WTC11 (cell line): ENCODE measurements at regions not wholly inside any gene's neighbourhood (a gene's known extent, or its start where the extent isn't known, plus 50 kb on each side); places are given as distances from the start of the nearest gene placed in this dataset.

Source experiments
- ATAC-seq: fragments of 200-7000 bp; cut with Tn5 transposase; 2 replicates; pipeline ENCODE4 v1.10.0; 2021; ENCODE audit warnings: mild to moderate bottlenecking, moderate library complexity
- CTCF ChIA-PET: fragments of 300-600 bp; sonication (Branson Sonifier 250); formaldehyde crosslinking; loops from one replicate; lab custom pipeline; 2021; ENCODE audit warnings: antibody characterized with exemption; lab: Charles Lee
- POLR2A ChIA-PET: fragments of 350-600 bp; sonication (Branson Sonifier 250); formaldehyde crosslinking; loops from one replicate; lab custom pipeline; 2021; ENCODE audit warnings: antibody characterized with exemption; lab: Charles Lee
- DNase-seq: peaks from one replicate; pipeline ENCODE4 v3.0.0; 2021; ENCODE audit warnings: low spot score
- H3K27ac Mint-ChIP-seq: 2 replicates; pipeline ENCODE4 v1.8.0; 2021; ENCODE audit warnings: mixed read lengths
- H3K27me3 Mint-ChIP-seq: 2 replicates; pipeline ENCODE4 v1.8.0; 2021; ENCODE audit warnings: low read depth, mild to moderate bottlenecking, moderate library complexity, mixed read lengths
- H3K36me3 Mint-ChIP-seq: 2 replicates; pipeline ENCODE4 v1.8.0; 2021; ENCODE audit warnings: mixed read lengths
- H3K4me1 Mint-ChIP-seq: 2 replicates; pipeline ENCODE4 v1.8.0; 2022; ENCODE audit warnings: mixed read lengths
- H3K4me3 Mint-ChIP-seq: 2 replicates; pipeline ENCODE4 v1.8.0; 2021; ENCODE audit warnings: mild to moderate bottlenecking, moderate library complexity, mixed read lengths
- H3K9me3 Mint-ChIP-seq: 2 replicates; pipeline ENCODE4 v1.8.0; 2021; ENCODE audit warnings: mixed read lengths
- AFF4 ChIP-seq: sonication (generic); formaldehyde crosslinking; IDR thresholded peaks from 2 replicates; pipeline ENCODE4 v1.8.1; 2023; ENCODE audit warnings: mild to moderate bottlenecking, missing genetic modification reagents, borderline replicate concordance
- AR ChIP-seq: fragments of 250-450 bp; sonication (Bioruptor Pico); IDR thresholded peaks from 2 replicates; pipeline ENCODE4 v1.9.0; 2021; ENCODE audit warnings: mild to moderate bottlenecking
- GTF2I ChIP-seq: fragments of 250-450 bp; sonication (Bioruptor Pico); conservative IDR thresholded peaks from 2 replicates; pipeline ENCODE4 v1.4.0; 2021; ENCODE audit warnings: mild to moderate bottlenecking
- IRF1 ChIP-seq: sonication (generic); formaldehyde crosslinking; IDR thresholded peaks from 2 replicates; pipeline ENCODE4 v1.8.0; 2023; ENCODE audit warnings: missing genetic modification reagents
- NFE2L1 ChIP-seq: sonication (generic); formaldehyde crosslinking; IDR thresholded peaks from 2 replicates; pipeline ENCODE4 v1.8.1; 2023; ENCODE audit warnings: missing genetic modification reagents
- SMAD3 ChIP-seq: sonication (generic); formaldehyde crosslinking; IDR thresholded peaks from 2 replicates; pipeline ENCODE4 v1.8.0; 2022; ENCODE audit warnings: missing genetic modification reagents, mild to moderate bottlenecking, borderline replicate concordance
- SP1 ChIP-seq: sonication (generic); formaldehyde crosslinking; conservative IDR thresholded peaks from 2 replicates; pipeline ENCODE4 v1.8.1; 2022; ENCODE audit warnings: missing genetic modification reagents
- ZNF232 ChIP-seq: sonication (generic); formaldehyde crosslinking; IDR thresholded peaks from 2 replicates; pipeline ENCODE4 v1.8.0; 2022; ENCODE audit warnings: mild to moderate bottlenecking, missing genetic modification reagents
- ZNF263 ChIP-seq: sonication (generic); formaldehyde crosslinking; IDR thresholded peaks from 2 replicates; pipeline ENCODE4 v1.8.1; 2022; ENCODE audit warnings: low read depth, mild to moderate bottlenecking, moderate library complexity, missing genetic modification reagents
- ZNF532 ChIP-seq: fragments of 250-450 bp; sonication (Bioruptor Pico); IDR thresholded peaks from 2 replicates; pipeline ENCODE4 v1.9.0; 2021; ENCODE audit warnings: mild to moderate bottlenecking, borderline replicate concordance

GRCh38 chr5:61272688-61273087 lies 59.4 kb upstream of the ZSWIM6 start:
- Mint-ChIP-seq H3K36me3 (no peaks in the 10 kb centered on the region), H3K27ac (no peak overlapping the region), H3K27me3 (no peaks in the 10 kb centered on the region; the same call in 1 of the 2 replicates), H3K4me3 (no peak overlapping the region), H3K9me3 (no peaks in the 10 kb centered on the region)
- POLR2A ChIA-PET: no interaction called here
- ATAC-seq (no peak), DNase-seq (no peak)
- CTCF ChIA-PET: no interaction called here
- TF ChIP-seq ZNF263: no peak
- no peak for TF ChIP-seq SMAD3 (CRISPR knock-in tag)
- TF ChIP-seq SP1 (CRISPR knock-in tag): no peak
- TF ChIP-seq, all 79 proteins: peak for 0
- peaks cover 21% of the 10 kb centered on the region for H3K4me1 Mint-ChIP-seq

- no peak overlapping the region for H3K4me3 Mint-ChIP-seq
- H3K27me3 Mint-ChIP-seq: no peaks in the 10 kb centered on the region; the same call in 1 of the 2 replicates
- no peaks in the 10 kb centered on the region for H3K36me3 Mint-ChIP-seq
- ChIA-PET POLR2A (interaction anchor here (0.6 kb wide), 1 partner anchor 268 kb away, joined by 3 read pairs; no protein-coding TSS in a partner anchor), CTCF (no interaction called here)
- H3K9me3 Mint-ChIP-seq: no peaks in the 10 kb centered on the region
- DNase-seq: no peak
- H3K27ac Mint-ChIP-seq: no peak overlapping the region
- TF ChIP-seq ZNF232 (CRISPR knock-in tag): no peak
- TF ChIP-seq NFE2L1 (CRISPR knock-in tag): no peak
- no peak for TF ChIP-seq ZNF532 (CRISPR knock-in tag)
- no peak for TF ChIP-seq AFF4 (CRISPR knock-in tag)
- TF ChIP-seq IRF1 (CRISPR knock-in tag): no peak
- TF ChIP-seq AR: no peak
- TF ChIP-seq GTF2I: no peak
- no peak for ATAC-seq
- H3K4me1 Mint-ChIP-seq: peaks cover 21% of the 10 kb centered on the region
Observed at GRCh38 chr5:61273279-61273975, 58.6 kb upstream of the ZSWIM6 start.
